ENCODE measurements at regions not wholly inside any gene's neighbourhood (a gene's known extent, or its start where the extent isn't known, plus 50 kb on each side); places are given as distances from the start of the nearest gene placed in this dataset.
A peak's percentile ranks its signal among the peaks of the same experiment; 100 is the strongest.

DNA sequence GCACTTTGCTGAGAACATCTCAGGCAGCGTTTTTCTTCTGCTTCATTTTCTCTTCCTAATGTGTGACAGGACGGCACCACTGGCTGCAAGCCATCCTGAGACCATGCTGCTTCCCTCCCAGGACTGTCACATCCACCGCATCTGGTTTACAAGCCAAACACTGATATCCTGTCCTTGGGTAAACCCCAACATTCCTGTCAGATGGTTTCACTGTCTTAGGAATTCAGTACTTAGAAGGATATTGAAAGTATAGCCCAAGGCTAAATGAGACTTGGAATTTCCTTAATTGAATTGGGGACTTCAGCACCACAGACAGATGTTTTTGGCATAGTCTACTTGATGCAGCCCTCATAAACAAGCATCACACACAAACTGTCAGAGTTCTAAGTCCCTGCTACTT, 74.2 kb upstream of the PLXNA4 start:
- DNase-seq (ENCODE audit: low read depth, low spot score) (peak; percentile 46), FAIRE-seq (no peak)
- Histone ChIP-seq H4K20me1 (ENCODE audit: control insufficient read depth, extremely low read depth, insufficient read depth, low read length) (no peaks in the 10 kb centered on the region), H3K36me3 (ENCODE audit: control insufficient read depth in 2 of 2, extremely low read depth in 1 of 2, insufficient read depth in 2 of 2, low read length in 2 of 2) (no peaks in the 10 kb centered on the region), H3K9ac (ENCODE audit: control insufficient read depth, extremely low read depth, insufficient read depth, low read length) (no peak overlapping the region), H3K79me2 (ENCODE audit: control insufficient read depth, insufficient read depth, low read length) (no peaks in the 10 kb centered on the region), H3K9me3 (ENCODE audit: control insufficient read depth, low read depth, low read length) (no peaks in the 10 kb centered on the region), H3K4me3 (ENCODE audit: control insufficient read depth in 2 of 3, extremely low read depth in 1 of 3, insufficient read depth in 2 of 3, low read depth in 1 of 3, low read length in 3 of 3) (no peak overlapping the region), H3K9me1 (ENCODE audit: control insufficient read depth, extremely low read depth, insufficient read depth, low read length) (no peaks in the 10 kb centered on the region), H3K4me2 (ENCODE audit: control insufficient read depth, extremely low read depth, insufficient read depth, low read depth, low read length) (peak overlapping the region; percentile 39), H3K27ac (ENCODE audit: control insufficient read depth, insufficient read depth, low read length) (no peak overlapping the region), H2AFZ (ENCODE audit: control insufficient read depth, low read length) (no peak overlapping the region), H3K27me3 (ENCODE audit: control insufficient read depth, extremely low read depth, insufficient read depth, low read length) (peaks cover 3% of the 10 kb centered on the region), H3K4me1 (ENCODE audit: control insufficient read depth, extremely low read depth, insufficient read depth, low read length) (no peaks in the 10 kb centered on the region)
- dilution Hi-C loops (cut with MboI; ENCODE audit: extremely low pct_ligation_motif_present, low sequenced_read_pairs), result no loop called here
- TF ChIP-seq EZH2 (IDR thresholded peaks at IDR 0.05; ENCODE audit: low read length), result no peak
- TF ChIP-seq, protein P1, sequence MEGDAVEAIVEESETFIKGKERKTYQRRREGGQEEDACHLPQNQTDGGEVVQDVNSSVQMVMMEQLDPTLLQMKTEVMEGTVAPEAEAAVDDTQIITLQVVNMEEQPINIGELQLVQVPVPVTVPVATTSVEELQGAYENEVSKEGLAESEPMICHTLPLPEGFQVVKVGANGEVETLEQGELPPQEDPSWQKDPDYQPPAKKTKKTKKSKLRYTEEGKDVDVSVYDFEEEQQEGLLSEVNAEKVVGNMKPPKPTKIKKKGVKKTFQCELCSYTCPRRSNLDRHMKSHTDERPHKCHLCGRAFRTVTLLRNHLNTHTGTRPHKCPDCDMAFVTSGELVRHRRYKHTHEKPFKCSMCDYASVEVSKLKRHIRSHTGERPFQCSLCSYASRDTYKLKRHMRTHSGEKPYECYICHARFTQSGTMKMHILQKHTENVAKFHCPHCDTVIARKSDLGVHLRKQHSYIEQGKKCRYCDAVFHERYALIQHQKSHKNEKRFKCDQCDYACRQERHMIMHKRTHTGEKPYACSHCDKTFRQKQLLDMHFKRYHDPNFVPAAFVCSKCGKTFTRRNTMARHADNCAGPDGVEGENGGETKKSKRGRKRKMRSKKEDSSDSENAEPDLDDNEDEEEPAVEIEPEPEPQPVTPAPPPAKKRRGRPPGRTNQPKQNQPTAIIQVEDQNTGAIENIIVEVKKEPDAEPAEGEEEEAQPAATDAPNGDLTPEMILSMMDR (optimal IDR thresholded peaks at IDR 0.05 in 1 of 3, IDR thresholded peaks at IDR 0.05 in 1 of 3, conservative IDR thresholded peaks at IDR 0.05 in 1 of 3; ENCODE audit: extremely low read depth in 1 of 3, insufficient read depth in 2 of 3, low read length in 3 of 3), result no peak

DNA sequence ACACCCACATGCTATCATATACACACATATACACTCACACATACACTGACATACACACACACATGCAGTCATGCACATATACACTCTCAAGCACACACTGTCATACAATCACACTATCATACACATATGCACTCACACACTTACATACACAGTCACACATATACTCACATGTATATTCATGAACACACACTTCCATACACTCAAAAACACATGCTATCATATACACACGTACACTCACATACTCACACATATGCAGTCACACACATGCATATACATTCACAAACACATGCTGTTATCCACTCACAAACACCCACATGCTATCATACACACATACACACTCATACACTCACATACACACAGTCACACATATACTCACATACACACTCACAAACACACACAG, 71.0 kb upstream of the PLXNA4 start:
- Histone ChIP-seq H3K9me1 (ENCODE audit: control insufficient read depth, extremely low read depth, insufficient read depth, low read length) (no peaks in the 10 kb centered on the region), H3K4me1 (ENCODE audit: control insufficient read depth, extremely low read depth, insufficient read depth, low read length) (no peaks in the 10 kb centered on the region), H3K9me3 (ENCODE audit: control insufficient read depth, low read depth, low read length) (no peaks in the 10 kb centered on the region), H3K4me2 (ENCODE audit: control insufficient read depth, extremely low read depth, insufficient read depth, low read depth, low read length) (no peak overlapping the region), H3K27me3 (ENCODE audit: control insufficient read depth, extremely low read depth, insufficient read depth, low read length) (no peaks in the 10 kb centered on the region), H3K27ac (ENCODE audit: control insufficient read depth, insufficient read depth, low read length) (no peak overlapping the region), H3K36me3 (ENCODE audit: control insufficient read depth in 2 of 2, extremely low read depth in 1 of 2, insufficient read depth in 2 of 2, low read length in 2 of 2) (no peaks in the 10 kb centered on the region), H2AFZ (ENCODE audit: control insufficient read depth, low read length) (no peak overlapping the region), H3K9ac (ENCODE audit: control insufficient read depth, extremely low read depth, insufficient read depth, low read length) (no peak overlapping the region), H3K79me2 (ENCODE audit: control insufficient read depth, insufficient read depth, low read length) (no peaks in the 10 kb centered on the region), H3K4me3 (ENCODE audit: control insufficient read depth in 2 of 3, extremely low read depth in 1 of 3, insufficient read depth in 2 of 3, low read depth in 1 of 3, low read length in 3 of 3) (no peak overlapping the region), H4K20me1 (ENCODE audit: control insufficient read depth, extremely low read depth, insufficient read depth, low read length) (no peaks in the 10 kb centered on the region)
- dilution Hi-C loops (cut with MboI; ENCODE audit: extremely low pct_ligation_motif_present, low sequenced_read_pairs), result no loop called here
- FAIRE-seq (no peak), DNase-seq (ENCODE audit: low read depth, low spot score) (no peak)
- no peak for TF ChIP-seq EZH2 (IDR thresholded peaks at IDR 0.05; ENCODE audit: low read length)
- TF ChIP-seq, protein P1 (optimal IDR thresholded peaks at IDR 0.05 in 1 of 3, IDR thresholded peaks at IDR 0.05 in 1 of 3, conservative IDR thresholded peaks at IDR 0.05 in 1 of 3; ENCODE audit: extremely low read depth in 1 of 3, insufficient read depth in 2 of 3, low read length in 3 of 3), result no peak

All from keratinocyte (primary cell).